ENCODE measurements at regions not wholly inside any gene's neighbourhood (a gene's known extent, or its start where the extent isn't known, plus 50 kb on each side); places are given as distances from the start of the nearest gene placed in this dataset.

GRCh38 chr11:112369916-112370315 is 109.3 kb upstream of the PLET1 start:
- TF ChIP-seq CTCF (IDR thresholded peaks at IDR 0.05; ENCODE audit: low read depth, low read length, missing input control) (no peak), REST (IDR thresholded peaks at IDR 0.05) (no peak), JUND (IDR thresholded peaks at IDR 0.05) (no peak), TAF1 (conservative IDR thresholded peaks at IDR 0.05) (no peak), YY1 (IDR thresholded peaks at IDR 0.05) (no peak), SP1 (IDR thresholded peaks at IDR 0.05) (no peak), RAD21 (IDR thresholded peaks at IDR 0.05) (no peak), FOXA1 (IDR thresholded peaks at IDR 0.05) (no peak)

All from liver (tissue), 3 donors.